HEK293 (cell line): ENCODE measurements at regions not wholly inside any gene's neighbourhood (a gene's known extent, or its start where the extent isn't known, plus 50 kb on each side); places are given as distances from the start of the nearest gene placed in this dataset.

Experiments used
- CTCF ChIA-PET: fragments of 350-600 bp; formaldehyde crosslinking; extraction: SDS; loops from one replicate; lab custom pipeline; 2021; ENCODE audit warnings: antibody characterized with exemption; lab: Yijun Ruan, JAX
- POLR2A ChIA-PET: fragments of 300-600 bp; formaldehyde crosslinking; extraction: SDS; loops from one replicate; lab custom pipeline; 2020; ENCODE audit warnings: antibody characterized with exemption, inconsistent platforms; lab: Yijun Ruan, JAX
- H3K27ac ChIP-seq: fragments of 200-500 bp; sonication (Bioruptor generic); 2 replicates; pipeline ENCODE4 v1.5.1; 2014; ENCODE audit warnings: low read depth, low read length, control low read depth, inconsistent platforms; ENCODE audit errors: extremely low read depth
- H3K36me3 ChIP-seq, 2 experiments: fragments of 200-500 bp in 1 of 2; sonication (Bioruptor generic) in 1 of 2; 1 replicate in 1 of 2; 2 replicates in 1 of 2; pipeline ENCODE4 v1.5.1; 2014 to 2017; ENCODE audit warnings: inconsistent platforms in 2 of 2, low read length in 2 of 2; ENCODE audit not compliant: control insufficient read depth in 2 of 2, insufficient read depth in 1 of 2
- H3K4me1 ChIP-seq: fragments of 200-500 bp; sonication (Bioruptor generic); 2 replicates; pipeline ENCODE4 v1.5.1; 2014; ENCODE audit warnings: mild to moderate bottlenecking, low read length, inconsistent platforms; ENCODE audit not compliant: control insufficient read depth, insufficient read depth
- H3K4me3 ChIP-seq: 2 replicates; pipeline ENCODE4 v1.5.1; 2011; ENCODE audit warnings: low read depth, mild to moderate bottlenecking, control low read depth, low read length, moderate library complexity
- H3K9me3 ChIP-seq: fragments of 200-500 bp; sonication (Bioruptor generic); 2 replicates; pipeline ENCODE4 v1.5.1; 2014; ENCODE audit warnings: low read depth, low read length, inconsistent platforms; ENCODE audit not compliant: control insufficient read depth, insufficient read depth
- ATF2 ChIP-seq: fragments of 450-650 bp; formaldehyde crosslinking; IDR thresholded peaks from 2 replicates; pipeline ENCODE4 v1.5.1; 2016; ENCODE audit warnings: missing biosample characterization, missing genetic modification characterization, low read depth
- CTCF ChIP-seq: fragments of 450-650 bp; formaldehyde crosslinking; IDR thresholded peaks from 2 replicates; pipeline ENCODE4 v1.5.1; 2016; ENCODE audit warnings: missing biosample characterization, missing genetic modification characterization
- FEZF1 ChIP-seq: fragments of 450-650 bp; formaldehyde crosslinking; IDR thresholded peaks from 2 replicates; pipeline ENCODE4 v1.5.1; 2016; ENCODE audit warnings: missing biosample characterization, missing genetic modification characterization
- GLI2 ChIP-seq: fragments of 450-650 bp; formaldehyde crosslinking; IDR thresholded peaks from 2 replicates; pipeline ENCODE4; 2017; ENCODE audit warnings: missing biosample characterization, missing genetic modification characterization, low read depth, borderline replicate concordance
- OSR2 ChIP-seq: fragments of 450-650 bp; formaldehyde crosslinking; IDR thresholded peaks from 2 replicates; pipeline ENCODE4 v1.5.1; 2016; ENCODE audit warnings: missing biosample characterization, missing genetic modification characterization
- PRDM6 ChIP-seq: fragments of 450-650 bp; formaldehyde crosslinking; IDR thresholded peaks from 2 replicates; pipeline ENCODE4 v1.5.1; 2017; ENCODE audit warnings: missing biosample characterization, missing genetic modification characterization
- REPIN1 ChIP-seq: fragments of 450-650 bp; formaldehyde crosslinking; IDR thresholded peaks from 2 replicates; pipeline ENCODE4 v1.5.1; 2017; ENCODE audit warnings: missing biosample characterization, missing genetic modification characterization, low read depth
- SETDB1 ChIP-seq: IDR thresholded peaks from one replicate; pipeline ENCODE4 v1.6.1; 2017; ENCODE audit warnings: mild to moderate bottlenecking, low read length, moderate library complexity, mixed read lengths; ENCODE audit not compliant: insufficient read length
- SP7 ChIP-seq: fragments of 450-650 bp; formaldehyde crosslinking; IDR thresholded peaks from 2 replicates; pipeline ENCODE4 v1.5.1; 2016; ENCODE audit warnings: missing biosample characterization, missing genetic modification characterization
- TCF7L2 ChIP-seq: IDR thresholded peaks from 2 replicates; pipeline ENCODE4 v1.6.1; 2011; ENCODE audit warnings: low read depth, mild to moderate bottlenecking, inconsistent platforms, low read length, moderate library complexity, borderline replicate concordance
- WT1 ChIP-seq: fragments of 450-650 bp; formaldehyde crosslinking; IDR thresholded peaks from 2 replicates; pipeline ENCODE4 v1.5.1; 2016; ENCODE audit warnings: missing biosample characterization, missing genetic modification characterization
- ZBTB20 ChIP-seq: fragments of 450-650 bp; formaldehyde crosslinking; IDR thresholded peaks from 2 replicates; pipeline ENCODE4 v1.5.1; 2016; ENCODE audit warnings: missing biosample characterization, missing genetic modification characterization
- ZEB2 ChIP-seq: fragments of 450-650 bp; formaldehyde crosslinking; IDR thresholded peaks from 2 replicates; pipeline ENCODE4 v1.5.1; 2016; ENCODE audit warnings: missing biosample characterization, missing genetic modification characterization
- ZFP3 ChIP-seq: fragments of 450-650 bp; formaldehyde crosslinking; IDR thresholded peaks from 2 replicates; pipeline ENCODE4 v1.5.1; 2016; ENCODE audit warnings: low read depth, missing biosample characterization, missing genetic modification characterization
- ZNF114 ChIP-seq: fragments of 450-650 bp; formaldehyde crosslinking; IDR thresholded peaks from 2 replicates; pipeline ENCODE4 v1.5.0; 2017; ENCODE audit warnings: missing biosample characterization, missing genetic modification characterization
- ZNF133 ChIP-seq: fragments of 450-650 bp; formaldehyde crosslinking; IDR thresholded peaks from 2 replicates; pipeline ENCODE4 v1.5.1; 2016; ENCODE audit warnings: missing biosample characterization, missing genetic modification characterization
- ZNF155 ChIP-seq: fragments of 450-650 bp; formaldehyde crosslinking; IDR thresholded peaks from 2 replicates; pipeline ENCODE4 v1.5.1; 2016; ENCODE audit warnings: missing biosample characterization, missing genetic modification characterization
- ZNF184 ChIP-seq: fragments of 450-650 bp; IDR thresholded peaks from 2 replicates; pipeline ENCODE4 v1.5.1; 2018; ENCODE audit warnings: missing biosample characterization, mild to moderate bottlenecking, missing genetic modification characterization
- ZNF202 ChIP-seq: fragments of 450-650 bp; formaldehyde crosslinking; IDR thresholded peaks from 2 replicates; pipeline ENCODE4 v1.5.1; 2016; ENCODE audit warnings: missing biosample characterization, missing genetic modification characterization, borderline replicate concordance
- ZNF23 ChIP-seq: fragments of 450-650 bp; formaldehyde crosslinking; IDR thresholded peaks from 2 replicates; pipeline ENCODE4 v1.5.1; 2016; ENCODE audit warnings: missing biosample characterization, missing genetic modification characterization, borderline replicate concordance
- ZNF274 ChIP-seq, 2 experiments: fragments of 200-500 bp in 1 of 2; fragments of 450-650 bp in 1 of 2; sonication (Bioruptor generic) in 1 of 2; formaldehyde crosslinking in 1 of 2; IDR thresholded peaks; 2 replicates each; pipeline versions ENCODE4 v1.5.1 to v1.6.1; 2014 to 2016; ENCODE audit warnings: borderline replicate concordance in 1 of 2, inconsistent platforms in 1 of 2, low read length in 1 of 2, missing biosample characterization in 1 of 2, missing genetic modification characterization in 1 of 2
- ZNF366 ChIP-seq: fragments of 450-650 bp; formaldehyde crosslinking; conservative IDR thresholded peaks from 2 replicates; pipeline ENCODE4 v1.5.1; 2016; ENCODE audit warnings: missing biosample characterization, missing genetic modification characterization
- ZNF530 ChIP-seq: fragments of 450-650 bp; formaldehyde crosslinking; IDR thresholded peaks from 2 replicates; pipeline ENCODE4 v1.5.1; 2016; ENCODE audit warnings: low read depth, missing biosample characterization, missing genetic modification characterization
- ZNF629 ChIP-seq: fragments of 450-650 bp; formaldehyde crosslinking; IDR thresholded peaks from 2 replicates; pipeline ENCODE4 v1.5.1; 2017; ENCODE audit warnings: missing biosample characterization, missing genetic modification characterization
- ZNF654 ChIP-seq: fragments of 450-650 bp; formaldehyde crosslinking; IDR thresholded peaks from 2 replicates; pipeline ENCODE4 v1.5.1; 2016; ENCODE audit warnings: low read depth, missing biosample characterization, missing genetic modification characterization
- ZNF658 ChIP-seq: fragments of 450-650 bp; formaldehyde crosslinking; IDR thresholded peaks from 2 replicates; pipeline ENCODE4; 2016; ENCODE audit warnings: missing biosample characterization, missing genetic modification characterization
- ZNF677 ChIP-seq: fragments of 450-650 bp; IDR thresholded peaks from 2 replicates; pipeline ENCODE4 v1.5.0; 2018; ENCODE audit warnings: missing biosample characterization, mild to moderate bottlenecking, missing genetic modification characterization, moderate library complexity
- ZNF692 ChIP-seq: fragments of 450-650 bp; formaldehyde crosslinking; IDR thresholded peaks from 2 replicates; pipeline ENCODE4 v1.5.1; 2016; ENCODE audit warnings: missing biosample characterization, missing genetic modification characterization
- ZNF830 ChIP-seq: fragments of 450-650 bp; IDR thresholded peaks from 2 replicates; pipeline ENCODE4 v1.5.0; 2018; ENCODE audit warnings: missing biosample characterization, missing genetic modification characterization, low read depth, mild to moderate bottlenecking, moderate library complexity

GRCh38 chr10:21399392-21400035, 126.0 kb downstream of the SKIDA1 start (continued):
- peak; percentile 34; the same call in 1 of the 2 replicates for TF ChIP-seq ZBTB20 (tag by site-specific recombination)
- TF ChIP-seq, all 188 proteins: peak for 12

GRCh38 chr10:21398563-21399231, 126.8 kb downstream of the SKIDA1 start:
- POLR2A ChIA-PET: interaction anchor here (0.6 kb wide), 1 partner anchor 9 kb away, joined by 3 read pairs; no protein-coding TSS in a partner anchor
- peak overlapping the region; percentile 46 for H3K27ac ChIP-seq
- peak; percentile 60; the same call in 1 of the 2 replicates for TF ChIP-seq ZNF184 (tag by site-specific recombination)
- no peak for TF ChIP-seq GLI2 (tag by site-specific recombination)
- TF ChIP-seq ZNF677 (tag by site-specific recombination): no peak
- TF ChIP-seq ZFP3 (tag by site-specific recombination): no peak
- TF ChIP-seq ZNF366 (tag by site-specific recombination): peak; percentile 39; the same call in 1 of the 2 replicates
- TF ChIP-seq SP7 (tag by site-specific recombination): peak; percentile 39; the same call in 1 of the 2 replicates
- TF ChIP-seq PRDM6 (tag by site-specific recombination): peak; percentile 72
- TF ChIP-seq SETDB1: no peak
- TF ChIP-seq ZEB2: no peak
- 0 out of 2 replicates have a peak, but pooled peaks have one; percentile 21 for TF ChIP-seq ZNF629
- no peak for TF ChIP-seq ZNF530 (tag by site-specific recombination)
- TF ChIP-seq ZNF133 (tag by site-specific recombination): no peak
- 0 out of 2 replicates have a peak, but pooled peaks have one; percentile 15 for TF ChIP-seq OSR2
- peak; percentile 35; the same call in 1 of the 2 replicates for TF ChIP-seq FEZF1 (tag by site-specific recombination)
- TF ChIP-seq WT1 (tag by site-specific recombination): peak; percentile 28
- no peak for TF ChIP-seq ZNF654
- TF ChIP-seq ZNF23 (tag by site-specific recombination): no peak
- no peak for TF ChIP-seq REPIN1
- no peak for TF ChIP-seq ZNF658 (tag by site-specific recombination)
- TF ChIP-seq ZNF692 (tag by site-specific recombination): no peak
- TF ChIP-seq ZNF155 (tag by site-specific recombination): no peak
- TF ChIP-seq ZNF202 (tag by site-specific recombination): no peak
- TF ChIP-seq ZNF274 (IDR thresholded peaks at IDR 0.05; ENCODE audit: low read length): no peak
- TF ChIP-seq ZNF274 (tag by site-specific recombination; IDR thresholded peaks at IDR 0.05; ENCODE audit: borderline replicate concordance): no peak
- no peak for TF ChIP-seq TCF7L2
- no peak for TF ChIP-seq ZNF114 (tag by site-specific recombination)
- TF ChIP-seq ATF2 (tag by site-specific recombination): no peak
- no peak for TF ChIP-seq CTCF
- no peak for TF ChIP-seq ZNF830 (tag by site-specific recombination)

More at GRCh38 chr10:21398563-21399231, 126.8 kb downstream of the SKIDA1 start:
- CTCF ChIA-PET: interaction anchor here (0.9 kb wide), 1 partner anchor 120 kb away, joined by 3 read pairs; no protein-coding TSS in a partner anchor
- Histone ChIP-seq H3K4me1 (peaks cover 30% of the 10 kb centered on the region), H3K9me3 (peaks cover 2% of the 10 kb centered on the region; the same call in 1 of the 2 replicates), H3K4me3 (no peak overlapping the region), H3K36me3 (no peaks in the 10 kb centered on the region)
